B cell (primary cell): ENCODE measurements at regions not wholly inside any gene's neighbourhood (a gene's known extent, or its start where the extent isn't known, plus 50 kb on each side); places are given as distances from the start of the nearest gene placed in this dataset.

ENCODE experiments used
- EZH2 ChIP-seq: IDR thresholded peaks from 2 replicates; pipeline ENCODE4 v1.6.1; 2012; ENCODE audit warnings: borderline replicate concordance, low read depth, mild to moderate bottlenecking, moderate library complexity, low read length; ENCODE audit not compliant: insufficient read depth, poor library complexity, severe bottlenecking
- TF ChIP-seq, protein P1 (sequence below): fragments of 200-600 bp; IDR thresholded peaks from one replicate; pipeline ENCODE4 v1.8.0; 2022; ENCODE audit warnings: antibody characterized with exemption, mild to moderate bottlenecking

DNA sequence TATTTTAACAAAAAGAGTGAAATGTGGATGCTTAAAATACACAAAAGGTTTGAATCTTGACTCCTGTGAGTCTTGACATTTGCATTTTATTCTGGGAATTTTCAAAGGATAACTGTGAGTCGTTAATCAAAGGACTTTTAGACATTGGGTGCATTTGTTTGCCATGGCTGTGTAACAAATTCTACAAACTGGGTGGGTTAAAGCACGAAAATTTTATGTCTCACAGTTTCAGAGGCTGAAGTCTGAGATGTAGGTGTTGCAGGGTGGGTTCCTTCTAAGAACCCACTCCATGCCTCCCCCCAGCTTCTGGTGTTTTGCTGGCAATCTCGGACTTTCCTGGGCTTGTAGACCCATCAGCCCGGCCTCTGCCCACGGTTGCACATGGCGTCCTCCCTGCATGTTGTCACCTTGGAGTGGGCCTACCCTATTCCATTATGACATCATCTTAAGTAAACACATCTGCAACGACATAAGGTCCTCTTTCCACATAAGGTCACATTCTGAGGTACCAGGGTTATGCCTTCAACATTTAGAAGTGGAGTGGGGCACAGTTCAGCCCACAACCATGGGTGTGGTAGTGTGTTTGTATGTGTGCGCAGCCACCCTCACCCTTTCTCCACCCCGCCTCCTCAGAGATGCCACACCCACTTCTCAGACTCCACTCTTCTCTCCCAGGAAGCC is 113.1 kb downstream of the FOXA2 start:
- TF ChIP-seq, protein P1, sequence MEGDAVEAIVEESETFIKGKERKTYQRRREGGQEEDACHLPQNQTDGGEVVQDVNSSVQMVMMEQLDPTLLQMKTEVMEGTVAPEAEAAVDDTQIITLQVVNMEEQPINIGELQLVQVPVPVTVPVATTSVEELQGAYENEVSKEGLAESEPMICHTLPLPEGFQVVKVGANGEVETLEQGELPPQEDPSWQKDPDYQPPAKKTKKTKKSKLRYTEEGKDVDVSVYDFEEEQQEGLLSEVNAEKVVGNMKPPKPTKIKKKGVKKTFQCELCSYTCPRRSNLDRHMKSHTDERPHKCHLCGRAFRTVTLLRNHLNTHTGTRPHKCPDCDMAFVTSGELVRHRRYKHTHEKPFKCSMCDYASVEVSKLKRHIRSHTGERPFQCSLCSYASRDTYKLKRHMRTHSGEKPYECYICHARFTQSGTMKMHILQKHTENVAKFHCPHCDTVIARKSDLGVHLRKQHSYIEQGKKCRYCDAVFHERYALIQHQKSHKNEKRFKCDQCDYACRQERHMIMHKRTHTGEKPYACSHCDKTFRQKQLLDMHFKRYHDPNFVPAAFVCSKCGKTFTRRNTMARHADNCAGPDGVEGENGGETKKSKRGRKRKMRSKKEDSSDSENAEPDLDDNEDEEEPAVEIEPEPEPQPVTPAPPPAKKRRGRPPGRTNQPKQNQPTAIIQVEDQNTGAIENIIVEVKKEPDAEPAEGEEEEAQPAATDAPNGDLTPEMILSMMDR, result no peak
- no peak for TF ChIP-seq EZH2
